ENCODE measurements at regions not wholly inside any gene's neighbourhood (a gene's known extent, or its start where the extent isn't known, plus 50 kb on each side); places are given as distances from the start of the nearest gene placed in this dataset.

DNA sequence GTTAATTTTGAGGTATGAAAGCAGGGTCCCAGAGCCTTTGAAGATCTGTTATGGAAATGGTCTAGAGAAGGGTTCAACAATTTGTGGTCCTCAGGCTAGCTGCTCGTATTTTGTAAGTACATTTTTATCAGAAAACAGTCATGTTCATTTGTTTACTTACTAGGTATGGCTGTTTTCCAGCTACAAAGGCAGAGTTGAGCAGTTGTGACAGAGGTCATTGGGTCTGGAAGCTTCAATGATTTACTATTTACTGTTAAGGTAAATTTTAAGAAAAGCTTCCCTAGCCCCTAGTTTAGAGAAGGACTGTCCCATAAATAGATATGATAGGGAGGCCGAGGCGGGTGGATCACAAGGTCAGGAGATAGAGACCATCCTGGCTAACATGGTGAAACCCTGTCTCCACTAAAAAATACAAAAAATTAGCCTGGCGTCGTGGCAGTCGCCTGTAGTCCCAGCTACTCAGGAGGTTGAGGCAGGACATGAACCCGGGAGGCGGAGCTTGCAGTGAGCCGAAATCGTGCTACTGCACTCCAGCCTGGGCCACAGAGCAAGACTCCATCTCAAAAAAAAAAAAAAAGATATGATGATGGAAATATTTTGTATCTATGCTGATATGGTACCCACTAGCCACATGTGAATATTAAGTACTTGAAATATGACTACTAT lies 538.4 kb upstream of the CITED2 start:
- 75 to 78% methylated on average over 10 of the region's 10 CpGs for WGBS, 2 experiments (ENCODE audit: low coverage in 1 of 2, low lambda C conversion rate in 2 of 2, missing lambda C conversion rate in 2 of 2)
- H3K27me3 ChIP-seq (replicated peaks; ENCODE audit: insufficient read depth) = no peaks in the 10 kb centered on the region
- no peak overlapping the region for H3K4me3 ChIP-seq
- no peak for DNase-seq
- no peak for TF ChIP-seq EZH2 (IDR thresholded peaks at IDR 0.05; ENCODE audit: insufficient read depth, poor library complexity, severe bottlenecking)
- no peak for TF ChIP-seq EZH2phosphoT487 (IDR thresholded peaks at IDR 0.05; ENCODE audit: insufficient read depth, low read depth)
- no peaks in the 10 kb centered on the region for H4K20me1 ChIP-seq (ENCODE audit: insufficient read depth)
- H3K4me1 ChIP-seq (ENCODE audit: insufficient read depth) = no peaks in the 10 kb centered on the region
- H3K9me3 ChIP-seq (ENCODE audit: low read depth) = no peaks in the 10 kb centered on the region
- in situ Hi-C loops (cut with MboI) = no loop called here
- no peaks in the 10 kb centered on the region for H3K79me2 ChIP-seq (ENCODE audit: insufficient read depth)
- H3K27ac ChIP-seq = no peak overlapping the region
- no peaks in the 10 kb centered on the region for H3K9me2 ChIP-seq (ENCODE audit: insufficient read depth)
- H3K4me2 ChIP-seq (ENCODE audit: unreplicated experiment) = no peak overlapping the region
- H3F3A ChIP-seq (ENCODE audit: insufficient read depth) = no peaks in the 10 kb centered on the region
- H2AFZ ChIP-seq = peak overlapping the region; percentile 54; the same call in 1 of the 2 replicates
- H3K36me3 ChIP-seq (ENCODE audit: low read depth) = no peaks in the 10 kb centered on the region
- H3K9ac ChIP-seq = no peak overlapping the region

DNA sequence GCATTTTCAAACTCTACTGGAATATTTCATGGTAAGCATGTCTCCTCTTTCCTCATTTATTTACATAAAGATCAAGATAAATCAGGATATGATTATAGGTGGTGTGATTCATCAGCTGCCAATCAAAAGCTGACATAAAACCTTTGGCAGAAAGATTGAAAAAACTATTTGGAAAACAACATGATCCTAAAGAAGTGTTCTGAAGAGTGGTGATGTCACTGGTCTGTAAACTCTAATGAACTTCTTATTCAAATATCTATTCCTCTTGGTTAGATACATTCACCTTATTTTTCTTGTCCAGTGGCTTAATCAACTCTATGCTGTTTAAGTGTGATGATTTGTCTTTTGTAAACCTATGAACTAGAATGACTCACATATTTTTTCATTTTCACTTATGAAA lies 535.5 kb upstream of the CITED2 start:
- DNase-seq = no peak
- Histone ChIP-seq H3K27me3 (replicated peaks; ENCODE audit: insufficient read depth) (no peaks in the 10 kb centered on the region), H3K79me2 (ENCODE audit: insufficient read depth) (no peaks in the 10 kb centered on the region), H3F3A (ENCODE audit: insufficient read depth) (no peaks in the 10 kb centered on the region), H3K4me1 (ENCODE audit: insufficient read depth) (no peaks in the 10 kb centered on the region), H3K9me2 (ENCODE audit: insufficient read depth) (no peaks in the 10 kb centered on the region), H3K4me2 (ENCODE audit: unreplicated experiment) (no peak overlapping the region), H3K9ac (no peak overlapping the region), H3K27ac (no peak overlapping the region), H2AFZ (no peak overlapping the region), H4K20me1 (ENCODE audit: insufficient read depth) (no peaks in the 10 kb centered on the region), H3K4me3 (no peak overlapping the region), H3K9me3 (ENCODE audit: low read depth) (no peaks in the 10 kb centered on the region), H3K36me3 (ENCODE audit: low read depth) (no peaks in the 10 kb centered on the region)
- TF ChIP-seq EZH2phosphoT487 (IDR thresholded peaks at IDR 0.05; ENCODE audit: insufficient read depth, low read depth) (no peak), EZH2 (IDR thresholded peaks at IDR 0.05; ENCODE audit: insufficient read depth, poor library complexity, severe bottlenecking) (no peak)
- in situ Hi-C loops (cut with MboI) = no loop called here

DNA sequence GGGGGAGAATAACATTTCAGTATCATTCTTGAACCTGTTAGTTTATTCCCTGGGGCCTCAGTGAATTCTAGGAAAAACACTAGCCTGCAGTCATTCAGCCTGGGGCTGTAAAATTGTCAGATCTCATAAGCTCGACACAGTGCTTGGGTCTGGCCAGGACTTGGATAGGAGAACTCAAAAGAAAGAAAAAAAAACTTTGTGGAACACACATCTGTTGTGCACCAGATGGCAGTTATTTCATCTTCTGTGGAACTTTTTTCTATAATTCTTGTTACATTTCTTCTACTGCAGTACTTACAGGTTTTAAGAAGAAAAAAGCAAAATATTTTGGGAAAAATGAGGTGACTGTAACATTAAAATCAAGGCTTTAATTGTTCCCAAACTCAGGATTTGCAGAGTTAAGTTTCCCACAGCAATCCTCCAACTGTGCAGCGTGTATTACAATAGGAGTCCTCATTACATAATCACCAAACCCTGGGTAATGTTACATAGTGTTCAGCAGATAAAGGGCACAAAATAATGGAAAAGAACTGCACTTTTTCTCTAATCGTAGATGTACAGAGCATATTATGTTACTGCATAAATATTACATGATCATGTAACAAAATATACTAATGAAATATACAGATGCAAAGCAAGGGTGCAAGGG lies 531.1 kb upstream of the CITED2 start:
- in situ Hi-C loops (cut with MboI) = no loop called here
- no peak for DNase-seq
- Histone ChIP-seq H2AFZ (no peak overlapping the region), H4K20me1 (ENCODE audit: insufficient read depth) (no peaks in the 10 kb centered on the region), H3K4me1 (ENCODE audit: insufficient read depth) (no peaks in the 10 kb centered on the region), H3K4me3 (no peak overlapping the region), H3K9me2 (ENCODE audit: insufficient read depth) (no peaks in the 10 kb centered on the region), H3K9ac (no peak overlapping the region), H3K9me3 (ENCODE audit: low read depth) (no peaks in the 10 kb centered on the region), H3K36me3 (ENCODE audit: low read depth) (no peaks in the 10 kb centered on the region), H3K79me2 (ENCODE audit: insufficient read depth) (no peaks in the 10 kb centered on the region), H3K27me3 (replicated peaks; ENCODE audit: insufficient read depth) (no peaks in the 10 kb centered on the region), H3K4me2 (ENCODE audit: unreplicated experiment) (no peak overlapping the region), H3F3A (ENCODE audit: insufficient read depth) (no peaks in the 10 kb centered on the region), H3K27ac (no peak overlapping the region)
- TF ChIP-seq EZH2 (IDR thresholded peaks at IDR 0.05; ENCODE audit: insufficient read depth, poor library complexity, severe bottlenecking) (no peak), EZH2phosphoT487 (IDR thresholded peaks at IDR 0.05; ENCODE audit: insufficient read depth, low read depth) (no peak)
- WGBS, 2 experiments (ENCODE audit: low coverage in 1 of 2, low lambda C conversion rate in 2 of 2, missing lambda C conversion rate in 2 of 2) = 35 to 36% methylated on average over 3 of the region's 3 CpGs

DNA sequence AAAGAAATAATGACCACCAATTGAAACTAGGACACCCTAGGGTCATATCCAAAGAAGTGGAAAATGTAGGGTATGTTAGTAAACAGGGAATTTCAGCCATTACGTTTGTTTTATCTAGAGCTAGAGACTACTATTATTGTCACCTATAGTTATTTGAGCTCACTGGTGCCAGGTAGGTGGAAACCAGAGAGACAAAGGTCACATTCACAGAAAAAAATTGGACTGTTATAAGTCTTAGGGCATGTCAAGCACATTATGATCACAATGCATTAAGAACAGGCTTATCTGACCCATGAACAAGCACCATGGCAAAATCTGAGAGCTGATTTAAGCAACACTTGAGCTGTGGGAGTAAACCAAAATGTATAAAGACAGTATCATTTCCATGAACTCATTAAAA lies 530.1 kb upstream of the CITED2 start:
- no peak for TF ChIP-seq EZH2 (IDR thresholded peaks at IDR 0.05; ENCODE audit: insufficient read depth, poor library complexity, severe bottlenecking)
- TF ChIP-seq EZH2phosphoT487 (IDR thresholded peaks at IDR 0.05; ENCODE audit: insufficient read depth, low read depth) = no peak
- H3K9me3 ChIP-seq (ENCODE audit: low read depth) = no peaks in the 10 kb centered on the region
- H3K4me1 ChIP-seq (ENCODE audit: insufficient read depth) = no peaks in the 10 kb centered on the region
- 90 to 92% methylated on average over 1 of the region's 1 CpG for WGBS, 2 experiments (ENCODE audit: low coverage in 1 of 2, low lambda C conversion rate in 2 of 2, missing lambda C conversion rate in 2 of 2)
- in situ Hi-C loops (cut with MboI) = no loop called here
- H3F3A ChIP-seq (ENCODE audit: insufficient read depth) = no peaks in the 10 kb centered on the region
- H2AFZ ChIP-seq = no peak overlapping the region
- H3K9me2 ChIP-seq (ENCODE audit: insufficient read depth) = no peaks in the 10 kb centered on the region
- H3K79me2 ChIP-seq (ENCODE audit: insufficient read depth) = no peaks in the 10 kb centered on the region
- H3K4me3 ChIP-seq = no peak overlapping the region
- H3K36me3 ChIP-seq (ENCODE audit: low read depth) = no peaks in the 10 kb centered on the region
- no peak overlapping the region for H3K9ac ChIP-seq
- no peak overlapping the region for H3K4me2 ChIP-seq (ENCODE audit: unreplicated experiment)
- no peaks in the 10 kb centered on the region for H3K27me3 ChIP-seq (replicated peaks; ENCODE audit: insufficient read depth)
- DNase-seq = no peak
- H3K27ac ChIP-seq = no peak overlapping the region
- no peaks in the 10 kb centered on the region for H4K20me1 ChIP-seq (ENCODE audit: insufficient read depth)

DNA sequence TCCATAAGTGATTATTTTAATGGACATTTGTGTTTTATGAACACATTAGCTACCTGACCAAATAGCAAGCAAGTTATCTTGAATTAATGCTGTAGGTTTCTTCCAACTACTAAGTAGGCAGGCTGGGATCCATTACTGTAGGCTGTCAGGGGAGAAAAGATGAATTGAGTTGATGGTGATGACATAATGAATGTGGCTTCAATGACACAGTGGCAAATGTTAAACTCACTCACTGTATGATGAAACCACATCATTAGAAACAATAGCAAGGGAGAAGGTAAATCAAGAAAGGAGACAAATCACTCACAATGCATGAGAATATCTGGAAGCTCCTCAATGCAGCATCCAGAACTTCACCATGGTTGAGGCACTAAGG lies 529.7 kb upstream of the CITED2 start:
- TF ChIP-seq EZH2phosphoT487 (IDR thresholded peaks at IDR 0.05; ENCODE audit: insufficient read depth, low read depth) = no peak
- no peak for TF ChIP-seq EZH2 (IDR thresholded peaks at IDR 0.05; ENCODE audit: insufficient read depth, poor library complexity, severe bottlenecking)
- DNase-seq = no peak
- no peak overlapping the region for H3K9ac ChIP-seq
- H4K20me1 ChIP-seq (ENCODE audit: insufficient read depth) = no peaks in the 10 kb centered on the region
- no peak overlapping the region for H3K4me3 ChIP-seq
- no peak overlapping the region for H3K27ac ChIP-seq
- H3K27me3 ChIP-seq (replicated peaks; ENCODE audit: insufficient read depth) = no peaks in the 10 kb centered on the region
- no peak overlapping the region for H2AFZ ChIP-seq
- H3K4me1 ChIP-seq (ENCODE audit: insufficient read depth) = no peaks in the 10 kb centered on the region
- in situ Hi-C loops (cut with MboI) = no loop called here
- H3K4me2 ChIP-seq (ENCODE audit: unreplicated experiment) = no peak overlapping the region
- no peaks in the 10 kb centered on the region for H3K36me3 ChIP-seq (ENCODE audit: low read depth)
- H3K9me2 ChIP-seq (ENCODE audit: insufficient read depth) = no peaks in the 10 kb centered on the region
- H3F3A ChIP-seq (ENCODE audit: insufficient read depth) = no peaks in the 10 kb centered on the region
- H3K9me3 ChIP-seq (ENCODE audit: low read depth) = no peaks in the 10 kb centered on the region
- no peaks in the 10 kb centered on the region for H3K79me2 ChIP-seq (ENCODE audit: insufficient read depth)

Data from GM23248 (cell line).